MM.1S (cell line): ENCODE measurements at regions not wholly inside any gene's neighbourhood (a gene's known extent, or its start where the extent isn't known, plus 50 kb on each side); places are given as distances from the start of the nearest gene placed in this dataset.

Source experiments
- DNase-seq: peaks from one replicate; pipeline ENCODE4 v3.0.0-alpha.2; 2015
- H2AFZ ChIP-seq: fragments of 300-600 bp; sonication (generic); 2 replicates; pipeline ENCODE4 v1.6.0; 2016; ENCODE audit warnings: antibody characterized with exemption, low read length
- H3F3A ChIP-seq: fragments of 300-600 bp; sonication (generic); 2 replicates; pipeline ENCODE4 v1.6.1; 2016; ENCODE audit warnings: mild to moderate bottlenecking, antibody characterized with exemption, low read length, moderate library complexity, mixed read lengths; ENCODE audit not compliant: insufficient read depth
- H3K27ac ChIP-seq: fragments of 300-600 bp; sonication (generic); 2 replicates; pipeline ENCODE4 v1.5.1; 2016; ENCODE audit warnings: mild to moderate bottlenecking, low read length
- H3K27me3 ChIP-seq: fragments of 300-600 bp; sonication (generic); replicated peaks from 2 replicates; pipeline ENCODE4 v1.6.0; 2016; ENCODE audit warnings: low read length; ENCODE audit not compliant: insufficient read depth
- H3K36me3 ChIP-seq: fragments of 300-600 bp; sonication (generic); replicated peaks from 2 replicates; pipeline ENCODE4 v1.6.1; 2016; ENCODE audit warnings: mild to moderate bottlenecking, low read length, mixed read lengths; ENCODE audit not compliant: insufficient read depth
- H3K4me1 ChIP-seq: fragments of 300-600 bp; sonication (generic); 2 replicates; pipeline ENCODE4 v1.6.1; 2016; ENCODE audit warnings: low read length, mixed read lengths
- H3K4me2 ChIP-seq: fragments of 300-600 bp; sonication (generic); 2 replicates; pipeline ENCODE4 v1.6.0; 2016; ENCODE audit warnings: low read depth, low read length
- H3K4me3 ChIP-seq: fragments of 300-600 bp; sonication (generic); 2 replicates; pipeline ENCODE4 v1.5.1; 2016; ENCODE audit warnings: low read length, mixed read lengths
- H3K79me2 ChIP-seq: fragments of 300-600 bp; sonication (generic); 2 replicates; pipeline ENCODE4 v1.6.1; 2016; ENCODE audit warnings: mixed run types, low read length, mixed read lengths
- H3K9ac ChIP-seq: fragments of 300-600 bp; sonication (generic); 2 replicates; pipeline ENCODE4 v1.6.1; 2016; ENCODE audit warnings: low read length, mixed read lengths
- H3K9me2 ChIP-seq: fragments of 300-600 bp; sonication (generic); replicated peaks from 2 replicates; pipeline ENCODE4 v1.6.1; 2016; ENCODE audit warnings: mild to moderate bottlenecking, low read length, mixed read lengths; ENCODE audit not compliant: insufficient read depth
- H3K9me3 ChIP-seq: fragments of 300-600 bp; sonication (generic); replicated peaks from 2 replicates; pipeline ENCODE4 v1.6.1; 2016; ENCODE audit warnings: mild to moderate bottlenecking, low read length, mixed read lengths; ENCODE audit not compliant: insufficient read depth
- H4K20me1 ChIP-seq: fragments of 300-600 bp; sonication (generic); 2 replicates; pipeline ENCODE4 v1.6.1; 2016; ENCODE audit warnings: mild to moderate bottlenecking, low read length, moderate library complexity, mixed read lengths; ENCODE audit not compliant: insufficient read depth
- EZH2 ChIP-seq: fragments of 300-600 bp; sonication (generic); optimal IDR thresholded peaks from 2 replicates; pipeline ENCODE3; 2017; ENCODE audit warnings: low read depth, mild to moderate bottlenecking, antibody characterized with exemption, low read length, mixed read lengths
- EZH2phosphoT487 ChIP-seq: fragments of 300-600 bp; sonication (generic); IDR thresholded peaks from 2 replicates; pipeline ENCODE4 v1.6.1; 2018; ENCODE audit warnings: antibody characterized with exemption, low read length
- TF ChIP-seq, protein P1 (sequence below): fragments of 300-600 bp; sonication (generic); IDR thresholded peaks from 2 replicates; pipeline ENCODE4 v1.5.1; 2016; ENCODE audit warnings: antibody characterized with exemption, low read length, mixed read lengths

DNA sequence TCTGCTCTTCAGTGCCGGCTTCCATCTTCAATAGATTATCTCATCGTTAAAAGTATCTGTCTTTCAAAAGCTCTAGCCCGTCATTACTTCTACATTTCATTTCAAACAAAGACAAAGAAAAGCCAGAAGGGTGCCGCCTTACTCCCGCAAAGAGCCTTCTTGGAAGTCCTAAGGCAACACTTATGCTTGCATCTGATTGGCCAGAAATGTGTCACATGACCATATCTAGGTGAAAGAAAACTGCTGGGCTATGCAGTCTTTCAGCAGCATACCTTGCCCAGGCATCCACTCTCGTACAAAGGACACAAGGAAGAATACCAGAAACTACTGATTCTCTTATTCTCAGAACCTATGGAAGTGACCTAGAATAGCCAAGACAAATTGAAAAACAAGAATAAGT, 217.1 kb upstream of the SLC35G4 start:
- DNase-seq: no peak
- no peak overlapping the region for H3K4me3 ChIP-seq
- H3K36me3 ChIP-seq: no peaks in the 10 kb centered on the region
- no peak overlapping the region for H3K27ac ChIP-seq
- H2AFZ ChIP-seq: no peak overlapping the region
- no peaks in the 10 kb centered on the region for H3K79me2 ChIP-seq
- no peak overlapping the region for H3K9ac ChIP-seq
- no peak overlapping the region for H3K4me2 ChIP-seq
- H3K4me1 ChIP-seq: no peaks in the 10 kb centered on the region
- no peak for TF ChIP-seq EZH2phosphoT487
- no peaks in the 10 kb centered on the region for H3K27me3 ChIP-seq
- no peaks in the 10 kb centered on the region for H3K9me2 ChIP-seq
- H4K20me1 ChIP-seq: no peaks in the 10 kb centered on the region
- H3K9me3 ChIP-seq: no peaks in the 10 kb centered on the region
- H3F3A ChIP-seq: no peaks in the 10 kb centered on the region

- no peak overlapping the region for H2AFZ ChIP-seq
- no peaks in the 10 kb centered on the region for H3F3A ChIP-seq
- H3K79me2 ChIP-seq: no peaks in the 10 kb centered on the region
- no peak overlapping the region for H3K4me3 ChIP-seq
- H3K9me2 ChIP-seq: no peaks in the 10 kb centered on the region
- H3K27me3 ChIP-seq: no peaks in the 10 kb centered on the region
- no peak overlapping the region for H3K4me2 ChIP-seq
- no peaks in the 10 kb centered on the region for H3K9me3 ChIP-seq
- no peaks in the 10 kb centered on the region for H3K36me3 ChIP-seq
- no peak overlapping the region for H3K9ac ChIP-seq
- TF ChIP-seq, protein P1, sequence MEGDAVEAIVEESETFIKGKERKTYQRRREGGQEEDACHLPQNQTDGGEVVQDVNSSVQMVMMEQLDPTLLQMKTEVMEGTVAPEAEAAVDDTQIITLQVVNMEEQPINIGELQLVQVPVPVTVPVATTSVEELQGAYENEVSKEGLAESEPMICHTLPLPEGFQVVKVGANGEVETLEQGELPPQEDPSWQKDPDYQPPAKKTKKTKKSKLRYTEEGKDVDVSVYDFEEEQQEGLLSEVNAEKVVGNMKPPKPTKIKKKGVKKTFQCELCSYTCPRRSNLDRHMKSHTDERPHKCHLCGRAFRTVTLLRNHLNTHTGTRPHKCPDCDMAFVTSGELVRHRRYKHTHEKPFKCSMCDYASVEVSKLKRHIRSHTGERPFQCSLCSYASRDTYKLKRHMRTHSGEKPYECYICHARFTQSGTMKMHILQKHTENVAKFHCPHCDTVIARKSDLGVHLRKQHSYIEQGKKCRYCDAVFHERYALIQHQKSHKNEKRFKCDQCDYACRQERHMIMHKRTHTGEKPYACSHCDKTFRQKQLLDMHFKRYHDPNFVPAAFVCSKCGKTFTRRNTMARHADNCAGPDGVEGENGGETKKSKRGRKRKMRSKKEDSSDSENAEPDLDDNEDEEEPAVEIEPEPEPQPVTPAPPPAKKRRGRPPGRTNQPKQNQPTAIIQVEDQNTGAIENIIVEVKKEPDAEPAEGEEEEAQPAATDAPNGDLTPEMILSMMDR: no peak
- no peak for TF ChIP-seq EZH2
- TF ChIP-seq EZH2phosphoT487: no peak
- no peak for DNase-seq
- H4K20me1 ChIP-seq: no peaks in the 10 kb centered on the region
- no peaks in the 10 kb centered on the region for H3K4me1 ChIP-seq
- H3K27ac ChIP-seq: no peak overlapping the region
These were observed 217.7 kb upstream of the SLC35G4 start for GRCh38 chr18:11391661-11392060.

DNA sequence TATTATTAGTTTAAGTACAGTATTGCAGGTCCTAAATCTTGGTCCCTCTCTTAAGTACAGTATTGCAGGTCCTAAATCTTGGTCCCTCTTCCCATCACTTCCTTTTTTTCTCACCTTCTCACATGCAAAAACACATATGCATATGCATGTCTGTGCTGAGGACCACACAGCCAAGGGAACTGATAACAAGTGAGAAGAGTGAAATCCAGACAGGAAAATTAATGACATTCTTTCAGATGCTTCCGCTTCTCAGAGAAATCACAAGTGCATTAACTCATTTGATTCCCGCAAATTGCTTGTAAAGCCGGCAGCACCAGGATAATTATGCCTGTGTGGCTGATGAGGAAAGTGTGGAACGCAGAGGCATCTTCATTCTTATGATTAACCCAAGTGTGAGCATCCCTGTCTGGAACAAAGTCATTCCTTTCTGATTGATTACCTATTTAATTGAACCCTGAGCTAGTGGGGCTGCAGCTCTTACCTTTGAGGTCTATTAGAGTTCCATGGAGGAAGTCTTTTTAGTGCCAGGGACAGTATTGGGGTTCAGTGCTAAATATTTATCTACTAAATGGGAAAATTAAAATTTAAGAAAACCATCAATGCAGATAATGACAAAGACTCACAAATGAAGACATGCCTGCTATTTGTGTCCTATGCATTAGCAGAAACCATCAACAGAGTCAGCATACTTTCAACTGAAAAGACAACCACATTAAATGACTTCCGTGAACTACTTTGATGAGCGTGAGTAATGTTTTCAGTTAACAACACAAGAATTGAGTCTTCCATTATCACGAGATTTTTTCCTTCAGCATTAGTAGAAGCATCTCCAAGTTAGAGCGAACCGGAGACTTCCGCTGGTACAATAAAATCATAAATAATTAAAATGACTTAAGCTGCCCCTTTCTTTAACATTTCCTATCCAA, 220.4 kb upstream of the SLC35G4 start:
- H3K4me1 ChIP-seq: no peaks in the 10 kb centered on the region
- no peak overlapping the region for H3K4me3 ChIP-seq
- no peak overlapping the region for H2AFZ ChIP-seq
- no peaks in the 10 kb centered on the region for H3K79me2 ChIP-seq
- H3K9me2 ChIP-seq: no peaks in the 10 kb centered on the region
- H3K9me3 ChIP-seq: no peaks in the 10 kb centered on the region
- DNase-seq: no peak
- H3F3A ChIP-seq: no peaks in the 10 kb centered on the region
- H3K4me2 ChIP-seq: no peak overlapping the region
- no peaks in the 10 kb centered on the region for H4K20me1 ChIP-seq
- no peaks in the 10 kb centered on the region for H3K36me3 ChIP-seq
- no peak overlapping the region for H3K9ac ChIP-seq
- no peak overlapping the region for H3K27ac ChIP-seq
- H3K27me3 ChIP-seq: no peaks in the 10 kb centered on the region
- TF ChIP-seq, protein P1: no peak
- TF ChIP-seq EZH2phosphoT487: no peak
- no peak for TF ChIP-seq EZH2

DNA sequence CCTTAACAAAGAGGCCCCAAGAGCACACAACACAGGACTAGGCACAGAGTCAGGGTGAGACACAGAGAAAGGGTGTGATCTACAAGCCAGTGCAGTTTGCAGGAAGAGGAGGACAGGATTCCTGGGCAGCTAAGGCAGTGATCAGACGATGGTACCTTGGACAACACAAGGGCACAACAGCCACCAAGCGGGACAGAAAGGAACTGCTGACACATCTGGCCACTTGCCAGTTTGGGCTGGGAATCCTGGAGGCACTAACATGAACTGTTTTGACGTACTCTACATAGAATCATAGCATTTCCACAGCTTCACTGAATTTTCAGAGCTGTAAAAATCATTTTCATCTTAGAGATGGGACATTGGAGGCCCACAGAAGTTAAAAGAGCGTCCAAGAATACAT, 221.5 kb upstream of the SLC35G4 start:
- TF ChIP-seq, protein P1: peak; percentile 8; the same call in 1 of the 2 replicates
- TF ChIP-seq EZH2phosphoT487 (no peak), EZH2 (no peak)
- no peaks in the 10 kb centered on the region for H3K27me3 ChIP-seq
- H3K9me3 ChIP-seq: no peaks in the 10 kb centered on the region
- H3K9ac ChIP-seq: no peak overlapping the region
- no peak overlapping the region for H2AFZ ChIP-seq
- DNase-seq: no peak
- no peaks in the 10 kb centered on the region for H4K20me1 ChIP-seq
- H3K79me2 ChIP-seq: no peaks in the 10 kb centered on the region
- no peak overlapping the region for H3K4me2 ChIP-seq
- H3K36me3 ChIP-seq: no peaks in the 10 kb centered on the region
- H3F3A ChIP-seq: no peaks in the 10 kb centered on the region
- H3K9me2 ChIP-seq: no peaks in the 10 kb centered on the region
- no peak overlapping the region for H3K27ac ChIP-seq
- H3K4me1 ChIP-seq: no peaks in the 10 kb centered on the region
- H3K4me3 ChIP-seq: no peak overlapping the region
